GM12878 (cell line): ENCODE measurements at regions not wholly inside any gene's neighbourhood (a gene's known extent, or its start where the extent isn't known, plus 50 kb on each side); places are given as distances from the start of the nearest gene placed in this dataset.

Experiments
- ATAC-seq: fragments of 200-7000 bp; cut with Tn5 transposase; 3 replicates; pipeline ENCODE4 v1.9.1; 2020; ENCODE audit warnings: mild to moderate bottlenecking, moderate library complexity
- BruUV-seq: library from RNA; stranded (reverse); fragments of 400-500 nt; replicated peaks from 2 replicates; lab custom pipeline; 2021; lab: Mats Ljungman, UMichigan
- CTCF ChIA-PET: fragments of 300-600 bp; sonication (Branson Sonifier 250); formaldehyde crosslinking; extraction: SDS; loops from one replicate; lab custom pipeline; 2021; ENCODE audit warnings: inconsistent platforms; lab: Yijun Ruan, JAX
- POLR2A ChIA-PET: fragments of 350-600 bp; formaldehyde crosslinking; extraction: SDS; loops from one replicate; lab custom pipeline; 2021; ENCODE audit warnings: inconsistent platforms; lab: Charles Lee
- RAD21 ChIA-PET: fragments of 300-600 bp; sonication (Branson Sonifier 250); formaldehyde crosslinking; loops from one replicate; lab custom pipeline; 2023; ENCODE audit warnings: antibody characterized with exemption; ENCODE audit not compliant: unreplicated experiment; lab: Charles Lee
- SMC1A ChIA-PET: fragments of 300-600 bp; sonication (Branson Sonifier 250); formaldehyde crosslinking; loops from one replicate; lab custom pipeline; 2023; ENCODE audit not compliant: unreplicated experiment, uncharacterized antibody; lab: Charles Lee
- DNase-seq: peaks from one replicate; pipeline ENCODE4 v3.0.0-alpha.2; 2011; ENCODE audit warnings: low read depth, low spot score
- FAIRE-seq: peaks from 3 replicates; lab custom pipeline; 2011; peaks lifted over from hg19 to GRCh38; lab: Jason Lieb, UNC
- H2AFZ ChIP-seq: 2 replicates; pipeline ENCODE4 v1.6.0; 2011; ENCODE audit warnings: low read depth, low read length, control low read depth; ENCODE audit not compliant: control insufficient read depth
- H3K27ac ChIP-seq: 2 replicates; pipeline ENCODE4 v1.5.1; 2011; ENCODE audit warnings: control low read depth; ENCODE audit not compliant: control insufficient read depth, insufficient read depth
- H3K27me3 ChIP-seq, 2 experiments: replicated peaks in 1 of 2; 2 replicates each; pipeline versions ENCODE4 v1.6.0 to v1.6.1; 2011; ENCODE audit warnings: low read length in 1 of 2; ENCODE audit not compliant: control insufficient read depth in 2 of 2, insufficient read depth in 2 of 2
- H3K36me3 ChIP-seq, 2 experiments: 2 replicates each; pipeline ENCODE4 v1.5.1; 2011; ENCODE audit warnings: low read length in 1 of 2; ENCODE audit not compliant: control insufficient read depth in 2 of 2, insufficient read depth in 2 of 2
- H3K4me1 ChIP-seq: 2 replicates; pipeline ENCODE4 v1.6.1; 2011; ENCODE audit warnings: mild to moderate bottlenecking, low read length, moderate library complexity, mixed read lengths; ENCODE audit not compliant: control insufficient read depth, insufficient read depth
- H3K4me2 ChIP-seq: 2 replicates; pipeline ENCODE4 v1.6.0; 2011; ENCODE audit warnings: control low read depth; ENCODE audit not compliant: control insufficient read depth, insufficient read depth
- H3K4me3 ChIP-seq: fragments of 200-600 bp; sonication (generic); 2 replicates; pipeline ENCODE4 v1.5.1; 2016
- H3K79me2 ChIP-seq: 2 replicates; pipeline ENCODE4 v1.6.0; 2011; ENCODE audit warnings: low read length; ENCODE audit not compliant: control insufficient read depth, insufficient read depth
- H3K9ac ChIP-seq: 2 replicates; pipeline ENCODE4 v1.8.0; 2011; ENCODE audit warnings: low read length, control low read depth, mixed read lengths; ENCODE audit not compliant: control insufficient read depth, insufficient read depth
- H3K9me3 ChIP-seq: replicated peaks from 3 replicates; pipeline ENCODE4 v1.5.1; 2011; ENCODE audit warnings: mild to moderate bottlenecking, low read length; ENCODE audit not compliant: control insufficient read depth, insufficient read depth
- H4K20me1 ChIP-seq: 2 replicates; pipeline ENCODE4 v1.6.0; 2011; ENCODE audit not compliant: control insufficient read depth, insufficient read depth
- BMI1 ChIP-seq: fragments of 450-650 bp; IDR thresholded peaks from 2 replicates; pipeline ENCODE4 v1.6.1; 2016; ENCODE audit warnings: mild to moderate bottlenecking, moderate library complexity, borderline replicate concordance
- DPF2 ChIP-seq: fragments of 450-650 bp; IDR thresholded peaks from 2 replicates; pipeline ENCODE4 v1.6.1; 2017; ENCODE audit warnings: mild to moderate bottlenecking
- ETV6 ChIP-seq, 2 experiments: fragments of 450-650 bp in 1 of 2; IDR thresholded peaks in 1 of 2; conservative IDR thresholded peaks in 1 of 2; 2 replicates each; pipeline ENCODE4 v1.6.1; 2014; ENCODE audit warnings: antibody characterized with exemption in 1 of 2, borderline replicate concordance in 1 of 2, low read depth in 1 of 2, mild to moderate bottlenecking in 1 of 2, moderate library complexity in 1 of 2
- FOXM1 ChIP-seq: IDR thresholded peaks from 2 replicates; pipeline ENCODE4 v1.6.1; 2012; ENCODE audit warnings: low read depth, mild to moderate bottlenecking, inconsistent platforms, low read length, moderate library complexity
- HDGF ChIP-seq: fragments of 450-650 bp; IDR thresholded peaks from 2 replicates; pipeline ENCODE4 v1.6.1; 2016; ENCODE audit warnings: antibody characterized with exemption
- MEF2B ChIP-seq: fragments of 450-650 bp; IDR thresholded peaks from 2 replicates; pipeline ENCODE4 v1.6.1; 2018; ENCODE audit warnings: mild to moderate bottlenecking, moderate library complexity; ENCODE audit not compliant: partially characterized antibody, poor library complexity, severe bottlenecking
- NR2C1 ChIP-seq: fragments of 450-650 bp; IDR thresholded peaks from 2 replicates; pipeline ENCODE4 v1.6.1; 2017; ENCODE audit warnings: antibody characterized with exemption, mild to moderate bottlenecking, moderate library complexity
- POLR2AphosphoS2 ChIP-seq: IDR thresholded peaks from 2 replicates; pipeline ENCODE4 v1.6.1; 2011; ENCODE audit warnings: low read depth, mild to moderate bottlenecking, low read length, improper control_type of control experiment, moderate library complexity
- SIN3A ChIP-seq: IDR thresholded peaks from 2 replicates; pipeline ENCODE4 v1.6.1; 2012; ENCODE audit warnings: low read depth, low read length, improper control_type of control experiment
- SPI1 ChIP-seq: IDR thresholded peaks from 2 replicates; pipeline ENCODE4 v1.6.1; 2011; ENCODE audit warnings: low read depth, mild to moderate bottlenecking, low read length, moderate library complexity, borderline replicate concordance; ENCODE audit not compliant: insufficient read depth
- SREBF1 ChIP-seq: IDR thresholded peaks from 2 replicates; pipeline ENCODE4 v1.6.1; 2012; ENCODE audit warnings: mild to moderate bottlenecking, low read length
- ZNF207 ChIP-seq: fragments of 450-650 bp; IDR thresholded peaks from 2 replicates; pipeline ENCODE4 v1.6.1; 2014; ENCODE audit warnings: antibody characterized with exemption, mild to moderate bottlenecking, borderline replicate concordance
- ZNF24 ChIP-seq: fragments of 450-650 bp; IDR thresholded peaks from 2 replicates; pipeline ENCODE4 v1.6.1; 2017; ENCODE audit warnings: antibody characterized with exemption, mild to moderate bottlenecking
- WGBS: methylation state at CpG from one replicate; pipeline ENCODE4 v1.1.6; 2016; ENCODE audit warnings: low lambda C conversion rate; ENCODE audit not compliant: insufficient replicate concordance, insufficient coverage; ENCODE audit errors: missing lambda C conversion rate; 5-methylcytosine and 5-hydroxymethylcytosine counted together
- in situ Hi-C: fragments of 300-500 bp; cut with MboI; formaldehyde crosslinking; loops from 9 replicates; pipeline ENCODE4 v1.14.3; 2018; ENCODE audit warnings: mixed read lengths
- intact Hi-C: fragments of 100-400 bp; cut with micrococcal nuclease; formaldehyde crosslinking; loops from one replicate; pipeline ENCODE4 v1.14.2; 2022; ENCODE audit not compliant: unreplicated experiment
- TF ChIP-seq, protein P1 (sequence below): IDR thresholded peaks from 2 replicates; pipeline ENCODE4 v1.6.1; 2012; ENCODE audit warnings: low read depth, low read length, improper control_type of control experiment
- TF ChIP-seq, protein P2 (sequence below): fragments of 450-650 bp; IDR thresholded peaks from 2 replicates; pipeline ENCODE4 v1.6.1; 2018; ENCODE audit warnings: borderline replicate concordance, mild to moderate bottlenecking; ENCODE audit not compliant: partially characterized antibody

DNA sequence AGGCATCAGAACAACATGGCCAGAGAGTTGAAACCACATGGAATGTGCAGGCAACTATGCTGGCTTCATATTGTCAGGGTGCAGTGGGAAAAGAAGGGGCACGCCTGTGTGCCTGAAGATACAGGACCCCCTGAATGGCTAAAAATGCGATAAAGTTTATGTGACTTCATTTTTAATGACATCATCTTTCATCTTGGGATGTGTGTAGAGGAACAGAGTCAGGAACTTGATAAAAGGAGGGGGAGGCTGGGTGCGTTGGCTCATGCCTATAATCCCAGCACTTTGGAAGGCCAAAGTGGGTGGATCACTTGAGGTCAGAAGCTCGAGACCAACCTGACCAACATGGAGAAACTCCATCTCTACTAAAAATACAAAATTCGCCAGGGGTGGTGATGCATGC, 872.6 kb downstream of the TDRD15 start:
- Histone ChIP-seq H3K27me3 (no peaks in the 10 kb centered on the region), H3K4me2 (no peak overlapping the region), H3K27ac (no peak overlapping the region), H3K9me3 (no peaks in the 10 kb centered on the region; the same call in 2 of the 3 replicates), H4K20me1 (no peaks in the 10 kb centered on the region), H2AFZ (no peak overlapping the region), H3K4me3 (no peak overlapping the region), H3K36me3 (no peaks in the 10 kb centered on the region), H3K4me1 (no peaks in the 10 kb centered on the region), H3K79me2 (no peaks in the 10 kb centered on the region), H3K9ac (no peak overlapping the region)
- ChIA-PET POLR2A (no interaction called here), CTCF (no interaction called here), RAD21 (no interaction called here), SMC1A (no interaction called here)
- TF ChIP-seq POLR2AphosphoS2 (no peak), ETV6 (conservative IDR thresholded peaks at IDR 0.05 in 1 of 2, IDR thresholded peaks at IDR 0.05 in 1 of 2; ENCODE audit: borderline replicate concordance in 1 of 2, low read depth in 1 of 2) (no peak), BMI1 (no peak), NR2C1 (no peak), DPF2 (no peak), SIN3A (no peak), FOXM1 (no peak), ZNF207 (no peak), SREBF1 (no peak), SPI1 (no peak), HDGF (no peak), MEF2B (no peak), ZNF24 (no peak)
- TF ChIP-seq, protein P1, sequence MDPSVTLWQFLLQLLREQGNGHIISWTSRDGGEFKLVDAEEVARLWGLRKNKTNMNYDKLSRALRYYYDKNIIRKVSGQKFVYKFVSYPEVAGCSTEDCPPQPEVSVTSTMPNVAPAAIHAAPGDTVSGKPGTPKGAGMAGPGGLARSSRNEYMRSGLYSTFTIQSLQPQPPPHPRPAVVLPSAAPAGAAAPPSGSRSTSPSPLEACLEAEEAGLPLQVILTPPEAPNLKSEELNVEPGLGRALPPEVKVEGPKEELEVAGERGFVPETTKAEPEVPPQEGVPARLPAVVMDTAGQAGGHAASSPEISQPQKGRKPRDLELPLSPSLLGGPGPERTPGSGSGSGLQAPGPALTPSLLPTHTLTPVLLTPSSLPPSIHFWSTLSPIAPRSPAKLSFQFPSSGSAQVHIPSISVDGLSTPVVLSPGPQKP, result no peak
- TF ChIP-seq, protein P2, sequence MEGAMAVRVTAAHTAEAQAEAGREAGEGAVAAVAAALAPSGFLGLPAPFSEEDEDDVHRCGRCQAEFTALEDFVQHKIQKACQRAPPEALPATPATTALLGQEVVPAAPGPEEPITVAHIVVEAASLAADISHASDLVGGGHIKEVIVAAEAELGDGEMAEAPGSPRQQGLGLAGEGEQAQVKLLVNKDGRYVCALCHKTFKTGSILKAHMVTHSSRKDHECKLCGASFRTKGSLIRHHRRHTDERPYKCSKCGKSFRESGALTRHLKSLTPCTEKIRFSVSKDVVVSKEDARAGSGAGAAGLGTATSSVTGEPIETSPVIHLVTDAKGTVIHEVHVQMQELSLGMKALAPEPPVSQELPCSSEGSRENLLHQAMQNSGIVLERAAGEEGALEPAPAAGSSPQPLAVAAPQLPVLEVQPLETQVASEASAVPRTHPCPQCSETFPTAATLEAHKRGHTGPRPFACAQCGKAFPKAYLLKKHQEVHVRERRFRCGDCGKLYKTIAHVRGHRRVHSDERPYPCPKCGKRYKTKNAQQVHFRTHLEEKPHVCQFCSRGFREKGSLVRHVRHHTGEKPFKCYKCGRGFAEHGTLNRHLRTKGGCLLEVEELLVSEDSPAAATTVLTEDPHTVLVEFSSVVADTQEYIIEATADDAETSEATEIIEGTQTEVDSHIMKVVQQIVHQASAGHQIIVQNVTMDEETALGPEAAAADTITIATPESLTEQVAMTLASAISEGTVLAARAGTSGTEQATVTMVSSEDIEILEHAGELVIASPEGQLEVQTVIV, result no peak
- in situ Hi-C loops, result no loop called here
- BruUV-seq, result no TSS peak
- DNase-seq (no peak), FAIRE-seq (no peak), ATAC-seq (no peak)
- intact Hi-C loops, result no loop called here
- WGBS, result 18% methylated on average over 5 of the region's 5 CpGs
